Limb (tissue), 2 donors: ENCODE measurements at regions not wholly inside any gene's neighbourhood (a gene's known extent, or its start where the extent isn't known, plus 50 kb on each side); places are given as distances from the start of the nearest gene placed in this dataset.
"Not testable (repeated sequence)": the region's sequence is repeated elsewhere in the genome, so short reads cannot be mapped to it uniquely, and the experiment has no call there.

Source experiments
- DNase-seq, 2 donors: peaks; one replicate each; pipeline ENCODE4 v3.0.0-alpha.2; 2016; ENCODE audit errors: extremely low spot score in 2 of 2

GRCh38 chrX:42832764-42833549 lies 55.0 kb upstream of the PPP1R2C start:
- DNase-seq: no peak

DNA sequence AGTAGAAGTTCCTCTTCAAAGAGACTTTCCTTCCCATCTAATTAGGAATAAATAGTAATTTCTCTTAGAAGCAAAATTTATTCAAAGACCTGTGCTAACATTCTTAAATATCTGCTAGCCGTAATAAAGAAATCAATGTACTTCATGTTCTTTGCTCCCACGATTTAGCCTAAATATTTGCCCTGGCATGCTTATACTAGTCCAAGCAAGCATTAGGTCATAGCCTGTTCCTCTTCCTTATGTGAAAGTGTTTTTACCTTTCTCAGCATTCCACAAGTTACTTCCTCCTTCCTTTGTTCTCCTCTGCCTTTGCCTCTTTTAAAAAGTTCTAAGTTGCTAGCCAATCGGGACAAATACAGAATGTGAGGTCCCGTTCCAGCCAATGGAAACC lies 55.6 kb upstream of the PPP1R2C start:
- DNase-seq: not testable (repeated sequence)

DNA sequence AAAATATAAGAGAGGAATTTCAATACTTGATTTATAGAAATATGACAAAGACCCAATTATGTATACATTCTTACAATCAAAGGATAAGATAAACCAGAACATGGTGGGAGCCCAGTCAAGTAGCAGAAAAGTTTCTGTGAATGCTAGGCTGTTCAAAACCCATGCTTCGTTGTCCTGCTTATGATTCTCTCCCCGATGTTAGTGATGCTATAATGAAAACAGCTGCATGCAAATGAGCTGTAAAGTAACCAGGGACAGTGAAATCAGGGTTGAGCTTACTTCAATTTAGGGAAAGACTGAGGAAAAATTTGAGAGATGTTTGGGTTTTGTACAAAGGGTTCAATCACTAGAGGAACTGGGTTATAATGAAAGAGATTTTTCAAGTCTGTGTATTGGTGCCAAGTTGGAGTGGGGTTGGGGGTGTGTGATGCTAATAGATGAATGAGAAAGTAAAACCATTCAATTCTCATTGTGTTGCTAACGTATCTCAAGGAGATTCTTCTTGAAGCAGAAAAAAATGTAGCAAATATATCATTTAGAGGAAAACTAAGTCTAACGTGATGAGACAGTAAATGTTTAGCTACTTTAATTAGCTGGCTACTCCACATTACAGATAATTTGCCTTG lies 59.3 kb upstream of the PPP1R2C start:
- no peak for DNase-seq

DNA sequence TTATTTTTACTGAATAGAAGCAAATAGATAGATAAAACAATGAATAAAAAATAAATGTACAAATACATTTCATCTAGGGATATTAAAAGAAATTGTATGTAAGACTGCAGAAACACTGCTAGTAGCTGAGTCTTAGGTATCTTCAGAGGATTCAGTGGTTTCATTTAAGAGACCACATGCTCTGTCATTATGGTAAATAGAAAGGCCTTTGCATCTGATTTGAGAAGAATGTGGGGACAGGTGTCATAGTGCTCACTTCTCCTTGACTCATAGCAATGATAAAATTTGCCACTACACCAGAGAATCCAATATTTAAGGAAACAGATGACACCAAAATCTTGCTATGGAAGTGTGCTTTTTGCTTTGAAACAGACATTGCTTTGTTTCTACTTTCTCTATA lies 59.8 kb upstream of the PPP1R2C start:
- DNase-seq: no peak

- DNase-seq: no peak
Measured at GRCh38 chrX:42839632-42840031, 61.7 kb upstream of the PPP1R2C start.

- DNase-seq: no peak
Measured at GRCh38 chrX:42846741-42847140, 68.8 kb upstream of the PPP1R2C start.

GRCh38 chrX:42855259-42855658 lies 77.3 kb upstream of the PPP1R2C start:
- DNase-seq: no peak

GRCh38 chrX:42857766-42858165 lies 79.8 kb upstream of the PPP1R2C start:
- DNase-seq: no peak

DNA sequence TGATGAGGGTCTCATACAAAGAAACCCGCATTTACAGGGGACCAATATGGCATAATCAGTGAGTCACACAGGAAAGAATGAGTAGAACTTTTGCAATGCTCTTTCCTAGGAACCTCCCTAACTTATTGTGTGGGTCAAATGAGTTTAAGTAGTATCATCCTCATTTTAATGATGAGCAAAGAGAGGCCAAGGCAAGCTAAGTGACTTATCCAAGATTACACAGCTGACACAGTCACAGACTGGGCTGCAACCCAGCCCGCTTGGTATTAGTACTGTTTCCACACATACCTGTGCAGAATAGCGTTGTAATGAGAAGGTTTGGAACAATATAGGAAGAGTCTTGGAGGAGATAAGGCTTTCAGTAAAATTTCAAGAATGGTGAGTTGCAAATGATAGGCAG lies 91.0 kb upstream of the PPP1R2C start:
- no peak for DNase-seq

DNA sequence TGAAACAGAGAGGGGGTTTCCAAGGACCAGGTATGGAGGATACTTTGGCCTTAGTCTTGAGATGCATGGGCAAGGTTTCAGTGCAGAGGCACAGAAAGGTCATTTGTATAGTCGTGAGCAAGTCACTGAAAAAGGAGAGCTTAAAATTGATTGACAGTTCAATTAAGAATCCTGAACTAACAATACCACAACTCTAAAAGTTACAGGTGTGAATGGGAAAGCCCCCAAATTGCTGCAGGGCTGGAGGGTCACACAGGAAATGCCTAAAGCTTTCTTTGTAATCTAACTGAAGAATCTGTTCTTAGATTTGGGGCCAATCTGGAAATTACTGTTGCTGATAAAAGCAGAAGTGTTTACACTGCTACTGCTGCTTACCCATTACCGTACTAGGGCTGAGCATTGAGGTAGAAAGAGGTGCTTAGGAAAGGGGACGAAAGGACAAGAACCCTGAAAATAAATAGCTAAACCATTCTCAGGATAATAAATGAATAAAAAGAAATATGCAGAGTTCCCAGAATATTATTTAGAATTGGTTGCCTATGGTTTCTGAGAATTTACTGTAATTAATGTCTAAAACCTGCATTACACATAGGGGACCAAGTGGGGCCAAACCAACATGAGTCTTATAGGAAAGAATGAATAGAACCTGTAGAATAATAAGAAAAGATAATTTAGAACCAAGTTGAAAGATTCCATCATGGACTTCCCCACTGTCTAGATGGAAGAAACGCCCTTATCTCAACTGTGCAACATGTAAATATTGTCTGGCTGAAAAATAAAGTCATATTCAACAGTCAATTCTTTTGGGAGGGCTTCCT lies 91.9 kb upstream of the PPP1R2C start:
- DNase-seq: no peak

- DNase-seq: no peak
Measured at GRCh38 chrX:42886519-42886918, 108.6 kb upstream of the PPP1R2C start.

- no peak for DNase-seq
Measured at GRCh38 chrX:42900947-42901346, 123.0 kb upstream of the PPP1R2C start.

DNA sequence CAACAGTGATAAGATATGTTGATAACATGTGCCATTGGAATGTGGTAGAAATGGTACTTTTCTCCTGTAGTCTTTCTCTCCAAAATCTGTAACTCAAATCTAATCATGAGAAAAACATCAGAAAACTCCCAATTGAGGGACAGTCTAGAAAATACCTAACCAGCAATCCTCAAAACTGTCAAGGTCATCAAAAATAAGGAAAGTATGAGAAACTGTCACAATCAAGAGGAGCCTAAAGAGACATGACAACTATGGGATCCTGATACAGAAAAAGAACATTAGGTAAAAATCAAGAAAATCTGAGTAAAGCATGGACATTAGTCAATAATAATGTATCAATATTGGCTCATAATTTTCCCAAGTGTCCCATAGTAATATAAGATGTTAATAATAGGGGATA lies 124.5 kb upstream of the PPP1R2C start:
- DNase-seq: no peak

- no peak for DNase-seq
Measured at GRCh38 chrX:42920752-42921151, 142.8 kb upstream of the PPP1R2C start.

DNA sequence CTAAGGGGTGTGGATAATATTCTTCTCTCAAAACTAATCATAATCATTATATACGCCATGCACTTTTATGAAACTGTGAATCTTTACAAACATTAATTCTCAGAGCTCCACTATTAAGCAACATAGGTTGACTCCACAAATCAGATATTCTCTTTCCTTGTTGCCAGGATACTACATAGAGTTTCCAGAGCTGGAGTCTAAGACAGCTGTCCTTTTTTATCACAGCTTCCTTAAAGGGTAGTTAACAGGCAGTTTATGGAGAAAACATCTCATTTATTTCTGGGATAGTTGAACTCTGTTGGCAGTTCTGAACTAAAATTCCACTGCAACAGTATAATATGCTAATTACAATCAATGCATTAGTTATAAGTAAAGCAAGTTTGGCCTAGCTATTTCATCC lies 152.1 kb upstream of the PPP1R2C start:
- no peak for DNase-seq

GRCh38 chrX:42930951-42931350 lies 153.0 kb upstream of the PPP1R2C start:
- no peak for DNase-seq

GRCh38 chrX:42933187-42933586 lies 155.2 kb upstream of the PPP1R2C start:
- DNase-seq: no peak

GRCh38 chrX:42934020-42934726 lies 156.2 kb upstream of the PPP1R2C start:
- no peak for DNase-seq

- DNase-seq: no peak
Measured at GRCh38 chrX:42941671-42942070, 163.7 kb upstream of the PPP1R2C start.

DNA sequence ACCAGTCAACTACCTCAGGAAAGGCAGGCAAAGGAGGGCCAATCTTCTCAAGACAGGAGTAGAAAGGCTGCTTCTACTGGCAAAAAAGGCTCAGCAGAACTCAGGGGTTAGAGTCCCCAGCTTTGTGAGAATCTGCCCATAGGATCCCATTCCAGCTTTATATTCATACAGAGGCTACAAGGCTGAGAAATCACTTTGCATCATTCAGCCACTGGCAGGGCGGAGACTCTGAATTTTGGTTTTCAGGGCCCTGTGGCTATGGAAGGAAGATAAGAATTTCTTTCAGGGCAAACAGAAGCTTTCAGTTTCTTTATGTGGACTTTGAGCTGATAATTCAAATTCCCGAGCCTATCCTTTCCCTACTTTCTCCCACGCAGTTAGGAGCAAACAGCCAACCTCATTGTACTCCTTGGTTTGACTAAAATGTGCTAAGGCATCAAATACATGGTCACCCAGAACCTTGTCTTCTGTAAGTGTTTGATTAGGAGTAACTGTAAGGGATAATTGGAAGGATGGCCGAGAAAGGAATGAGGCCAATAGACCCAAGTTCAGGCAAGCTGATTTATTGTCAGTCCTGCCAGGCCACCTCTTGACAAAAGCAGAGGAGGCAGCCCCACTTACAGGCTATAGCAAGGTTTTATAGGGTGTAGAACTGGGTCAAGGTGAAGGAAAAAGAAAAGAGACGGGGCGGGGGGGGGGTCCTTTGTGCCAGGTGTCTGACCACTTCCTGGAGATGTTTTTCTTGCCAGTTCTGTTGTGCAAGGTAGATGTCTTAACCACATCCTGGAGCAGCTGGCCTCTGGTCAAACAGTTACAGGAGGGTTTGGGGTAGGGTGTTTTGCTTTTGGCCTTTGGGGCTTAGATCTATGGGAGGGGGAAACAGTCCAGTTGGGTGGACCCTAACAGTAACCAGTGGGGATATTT lies 165.3 kb upstream of the PPP1R2C start:
- no peak for DNase-seq
